Adipocyte (in vitro differentiated cells): ENCODE measurements at regions not wholly inside any gene's neighbourhood (a gene's known extent, or its start where the extent isn't known, plus 50 kb on each side); places are given as distances from the start of the nearest gene placed in this dataset.
A peak's percentile ranks its signal among the peaks of the same experiment; 100 is the strongest.
"Not testable (repeated sequence)": the region's sequence is repeated elsewhere in the genome, so short reads cannot be mapped to it uniquely, and the experiment has no call there.

Experiments used
- DNase-seq: peaks from one replicate; pipeline ENCODE4 v3.0.0-alpha.2; 2015; ENCODE audit warnings: low read depth
- H3K27me3 ChIP-seq: replicated peaks from 2 replicates; pipeline ENCODE4 v1.7.0; 2013; ENCODE audit warnings: mild to moderate bottlenecking, low read length, moderate library complexity; ENCODE audit not compliant: control insufficient read depth, insufficient read depth
- H3K36me3 ChIP-seq: 2 replicates; pipeline ENCODE4 v1.7.0; 2013; ENCODE audit warnings: low read length, mild to moderate bottlenecking, moderate library complexity; ENCODE audit not compliant: control insufficient read depth, insufficient read depth, severe bottlenecking
- H3K4me1 ChIP-seq: 2 replicates; pipeline ENCODE4 v1.7.0; 2013; ENCODE audit warnings: mild to moderate bottlenecking, low read length, moderate library complexity; ENCODE audit not compliant: control insufficient read depth, insufficient read depth
- H3K4me3 ChIP-seq: 2 replicates; pipeline ENCODE4 v1.7.0; 2013; ENCODE audit warnings: mild to moderate bottlenecking, low read length, moderate library complexity
- H3K9ac ChIP-seq: 2 replicates; pipeline ENCODE4 v1.7.0; 2013; ENCODE audit warnings: mild to moderate bottlenecking, low read length, moderate library complexity
- H3K9me3 ChIP-seq: 2 replicates; pipeline ENCODE4 v1.7.0; 2013; ENCODE audit warnings: mild to moderate bottlenecking, low read length, moderate library complexity; ENCODE audit not compliant: control insufficient read depth

DNA sequence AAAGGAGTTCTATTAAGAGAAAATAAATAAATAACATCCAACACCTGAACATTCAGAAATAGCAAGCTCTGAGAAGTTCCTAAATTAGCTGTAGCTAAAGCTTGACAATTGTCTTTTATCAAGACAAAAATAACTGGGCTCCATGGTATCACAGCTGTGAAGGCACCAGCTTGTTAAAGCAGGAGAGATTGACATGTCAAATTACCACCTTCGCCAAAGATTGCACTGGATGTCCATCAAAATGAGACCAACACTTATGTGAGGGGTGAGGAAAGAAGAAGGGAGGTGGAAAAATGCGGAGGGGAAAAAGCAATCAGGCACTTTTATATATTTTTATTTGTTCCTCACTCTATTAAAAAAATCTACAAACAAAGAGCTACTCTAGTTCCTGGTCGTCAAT is 1827.5 kb upstream of the RAG2 start:
- Histone ChIP-seq H3K9me3 (no peaks in the 10 kb centered on the region), H3K9ac (no peak overlapping the region), H3K4me3 (no peak overlapping the region), H3K36me3 (no peaks in the 10 kb centered on the region), H3K27me3 (no peaks in the 10 kb centered on the region), H3K4me1 (no peaks in the 10 kb centered on the region)
- DNase-seq: no peak

DNA sequence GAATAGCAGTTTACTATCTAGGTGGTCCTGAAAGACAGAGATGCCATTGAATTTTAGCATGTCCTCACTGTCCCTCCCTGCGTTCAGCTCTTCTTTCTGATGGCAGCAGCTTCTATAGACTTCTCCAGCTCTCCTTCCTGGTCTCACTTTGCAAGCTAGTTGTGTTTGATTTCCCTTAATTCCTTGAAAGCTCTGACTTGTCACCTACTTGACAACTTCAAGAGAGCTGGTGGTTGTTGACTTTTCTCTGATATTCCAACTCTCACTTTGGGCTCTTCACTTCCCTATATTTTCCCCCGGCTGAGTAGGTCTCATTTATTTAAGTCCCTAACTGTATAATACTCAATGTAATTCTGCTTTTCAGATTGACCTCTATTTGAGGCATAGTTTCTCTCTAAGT is 1825.0 kb upstream of the RAG2 start:
- Histone ChIP-seq H3K36me3 (no peaks in the 10 kb centered on the region), H3K4me3 (no peak overlapping the region), H3K27me3 (no peaks in the 10 kb centered on the region), H3K4me1 (no peaks in the 10 kb centered on the region), H3K9ac (no peak overlapping the region), H3K9me3 (no peaks in the 10 kb centered on the region)
- no peak for DNase-seq

DNA sequence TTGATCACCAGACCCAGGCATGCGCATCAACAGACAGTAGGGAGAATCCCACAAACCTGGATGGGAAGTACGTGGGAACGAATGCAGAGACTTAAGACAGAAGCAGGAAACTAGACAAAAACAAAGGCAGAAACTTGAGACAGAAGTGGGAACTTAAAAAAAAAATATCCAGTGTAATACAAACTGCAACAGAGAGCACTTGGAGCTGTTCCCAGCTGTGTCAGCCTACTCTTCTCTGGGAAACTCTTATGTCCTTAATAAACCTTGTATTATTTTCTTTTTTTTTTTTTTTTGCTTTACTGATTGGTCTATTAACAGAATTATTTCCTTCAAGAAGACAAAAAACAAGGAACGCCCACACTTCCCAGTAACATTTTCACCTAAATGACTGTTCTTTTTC is 1818.1 kb upstream of the RAG2 start:
- Histone ChIP-seq H3K9ac (no peak overlapping the region), H3K4me1 (no peaks in the 10 kb centered on the region), H3K4me3 (no peak overlapping the region), H3K36me3 (no peaks in the 10 kb centered on the region), H3K9me3 (no peaks in the 10 kb centered on the region), H3K27me3 (no peaks in the 10 kb centered on the region)
- DNase-seq: no peak

DNA sequence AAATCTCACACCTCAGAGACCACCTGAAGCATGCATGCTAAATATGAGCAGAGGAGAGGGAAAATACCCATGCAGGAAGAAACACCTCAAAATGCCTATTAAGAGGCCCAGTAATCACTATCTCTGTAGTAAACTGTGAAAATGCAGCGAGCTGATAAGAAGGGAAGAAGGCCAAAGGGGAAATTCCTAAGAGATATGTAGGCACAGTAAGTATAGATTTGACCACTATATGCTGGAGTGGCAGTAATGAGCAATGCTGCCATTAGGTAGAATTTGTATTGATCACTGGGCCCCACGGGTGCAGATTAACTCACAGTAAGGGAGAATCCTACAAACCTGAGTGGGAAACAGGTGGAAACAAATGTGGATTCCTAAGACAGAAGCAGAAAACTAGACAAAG is 1813.1 kb upstream of the RAG2 start:
- DNase-seq: no peak

DNA sequence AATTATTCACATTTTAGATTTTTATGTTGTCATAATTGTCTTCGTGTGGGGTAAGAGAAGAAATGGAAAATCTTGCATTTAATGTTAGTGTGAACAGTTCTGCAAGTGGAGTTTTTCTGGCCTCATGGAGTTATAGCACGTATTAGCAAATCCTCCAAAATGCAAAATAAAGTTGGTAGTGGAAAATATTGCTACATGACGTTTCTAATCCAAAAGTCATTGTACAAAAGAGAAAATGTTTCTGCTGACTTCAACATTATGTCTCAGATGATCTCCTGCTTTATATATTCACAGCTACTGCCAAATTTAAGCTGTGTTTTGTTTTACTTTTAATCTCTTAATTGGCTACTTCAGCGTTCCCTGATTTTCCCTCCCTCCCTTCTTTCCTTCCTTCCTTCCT is 1804.0 kb upstream of the RAG2 start:
- DNase-seq: no peak
- H3K4me1 ChIP-seq: no peaks in the 10 kb centered on the region
- no peaks in the 10 kb centered on the region for H3K27me3 ChIP-seq

More for the DNA sequence above, 1813.1 kb upstream of the RAG2 start:
- no peaks in the 10 kb centered on the region for H3K9me3 ChIP-seq
- no peaks in the 10 kb centered on the region for H3K27me3 ChIP-seq
- H3K4me1 ChIP-seq: no peaks in the 10 kb centered on the region
- H3K9ac ChIP-seq: no peak overlapping the region
- no peaks in the 10 kb centered on the region for H3K36me3 ChIP-seq
- H3K4me3 ChIP-seq: no peak overlapping the region

DNA sequence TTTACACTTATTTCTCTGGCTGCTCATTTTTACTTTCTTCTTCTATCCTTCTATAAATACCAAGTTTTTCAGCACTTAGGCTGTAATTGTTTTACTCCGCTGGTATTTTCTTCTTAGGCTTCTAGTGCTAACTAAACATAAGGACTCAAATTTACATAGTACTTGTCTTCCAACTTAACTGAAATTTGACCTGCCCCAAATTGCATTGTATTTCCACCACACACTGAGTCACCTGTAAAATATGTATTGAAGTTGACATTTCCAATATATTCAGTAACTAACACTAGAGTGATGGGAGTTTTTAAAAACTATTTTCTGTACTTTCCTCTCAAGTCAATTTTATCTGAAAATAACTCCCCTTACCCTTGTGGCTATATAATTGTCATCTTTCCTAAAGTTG is 1794.1 kb upstream of the RAG2 start:
- no peak overlapping the region for H3K4me3 ChIP-seq
- no peaks in the 10 kb centered on the region for H3K9me3 ChIP-seq
- H3K27me3 ChIP-seq: no peaks in the 10 kb centered on the region
- no peaks in the 10 kb centered on the region for H3K4me1 ChIP-seq
- peak; percentile 7 for DNase-seq
- no peaks in the 10 kb centered on the region for H3K36me3 ChIP-seq
- no peak overlapping the region for H3K9ac ChIP-seq

More for the DNA sequence above, 1804.0 kb upstream of the RAG2 start:
- H3K9me3 ChIP-seq: peaks cover 4% of the 10 kb centered on the region
- H3K4me3 ChIP-seq: no peak overlapping the region
- H3K9ac ChIP-seq: no peak overlapping the region
- H3K36me3 ChIP-seq: no peaks in the 10 kb centered on the region

DNA sequence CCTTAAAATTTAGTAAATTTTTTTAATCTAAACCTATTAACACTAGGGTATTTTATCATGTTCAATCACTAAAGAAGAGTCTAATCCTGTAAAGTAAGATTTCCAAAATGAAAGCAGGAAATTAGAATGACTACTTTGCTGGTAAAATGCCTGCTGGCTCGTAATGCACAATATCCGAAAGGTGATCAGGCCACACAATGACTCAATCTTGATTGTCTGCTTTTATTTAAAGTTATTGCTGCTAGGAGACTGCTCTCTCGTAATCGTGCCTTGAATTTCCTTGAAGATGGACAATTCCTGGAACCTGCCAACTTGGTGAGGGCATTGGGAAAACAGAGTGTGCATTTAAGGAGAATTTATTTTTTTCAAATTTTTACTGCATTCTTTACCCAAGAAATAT is 1786.5 kb upstream of the RAG2 start:
- no peak overlapping the region for H3K4me3 ChIP-seq
- no peaks in the 10 kb centered on the region for H3K9me3 ChIP-seq
- DNase-seq: no peak
- H3K9ac ChIP-seq: no peak overlapping the region
- no peaks in the 10 kb centered on the region for H3K36me3 ChIP-seq
- no peaks in the 10 kb centered on the region for H3K27me3 ChIP-seq
- no peaks in the 10 kb centered on the region for H3K4me1 ChIP-seq

DNA sequence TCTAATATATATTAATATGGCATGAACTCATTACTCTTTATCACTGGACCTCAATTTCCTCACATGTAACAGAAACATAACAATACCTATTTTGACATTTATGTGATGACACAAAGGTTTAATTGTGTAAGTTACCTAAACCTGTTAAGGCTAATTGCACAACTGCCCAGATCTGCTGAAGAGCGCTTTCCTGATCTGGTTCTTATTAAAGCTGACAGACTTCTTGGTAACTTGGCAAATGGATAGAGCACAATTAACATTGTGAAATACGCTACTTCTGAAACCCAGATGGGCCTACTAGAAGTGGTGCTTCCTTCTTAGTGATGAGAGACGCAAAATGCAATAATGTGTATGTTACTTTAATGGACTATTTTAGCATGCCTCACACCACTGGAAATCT is 1767.2 kb upstream of the RAG2 start:
- DNase-seq: no peak

DNA sequence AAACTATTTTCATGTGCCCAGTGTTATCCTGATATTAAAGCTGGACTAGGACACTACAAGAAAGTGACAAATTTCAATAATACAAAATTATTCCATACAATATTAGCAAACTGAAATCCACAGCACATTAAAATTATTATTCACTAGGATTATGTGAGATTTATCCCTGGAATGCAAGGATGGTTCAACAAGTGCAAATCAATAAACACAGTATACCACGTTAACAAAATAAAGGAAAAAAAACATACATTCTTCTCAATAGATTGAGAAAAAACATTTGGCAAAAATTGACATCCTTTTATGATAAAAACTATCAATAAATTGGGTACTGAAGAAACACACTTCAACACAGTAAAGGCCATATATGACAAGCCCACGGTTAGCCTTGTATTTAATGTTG is 1758.2 kb upstream of the RAG2 start:
- no peak for DNase-seq
- Histone ChIP-seq H3K4me1 (no peaks in the 10 kb centered on the region), H3K36me3 (no peaks in the 10 kb centered on the region), H3K4me3 (no peak overlapping the region), H3K9me3 (peaks cover 10% of the 10 kb centered on the region), H3K27me3 (no peaks in the 10 kb centered on the region), H3K9ac (no peak overlapping the region)

More for the DNA sequence above, 1767.2 kb upstream of the RAG2 start:
- H3K4me1 ChIP-seq: no peaks in the 10 kb centered on the region
- no peak overlapping the region for H3K9ac ChIP-seq
- H3K4me3 ChIP-seq: no peak overlapping the region
- no peaks in the 10 kb centered on the region for H3K27me3 ChIP-seq
- no peaks in the 10 kb centered on the region for H3K36me3 ChIP-seq
- no peaks in the 10 kb centered on the region for H3K9me3 ChIP-seq

DNA sequence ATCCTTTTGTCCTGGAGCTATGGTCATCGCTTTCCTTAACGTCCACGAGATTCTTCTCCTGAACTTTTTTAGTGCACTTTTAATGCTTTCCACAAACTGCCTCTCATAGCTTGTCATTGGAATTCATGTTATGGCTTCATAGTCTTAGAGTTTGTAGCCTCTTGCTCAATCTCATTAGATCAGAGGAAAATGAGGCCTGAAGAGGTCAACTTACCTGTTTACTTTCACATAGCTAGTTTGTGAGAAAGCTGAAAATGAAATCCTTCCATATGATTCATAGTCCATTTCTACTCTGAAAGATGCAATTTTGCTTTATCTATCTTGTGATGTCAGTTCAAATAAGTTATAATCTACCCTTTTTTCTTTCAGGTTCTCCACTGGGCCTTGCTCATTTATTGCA is 1747.2 kb upstream of the RAG2 start:
- Histone ChIP-seq H3K27me3 (no peaks in the 10 kb centered on the region), H3K9ac (no peak overlapping the region), H3K4me3 (no peak overlapping the region), H3K4me1 (no peaks in the 10 kb centered on the region), H3K9me3 (peaks cover 5% of the 10 kb centered on the region), H3K36me3 (no peaks in the 10 kb centered on the region)
- no peak for DNase-seq

DNA sequence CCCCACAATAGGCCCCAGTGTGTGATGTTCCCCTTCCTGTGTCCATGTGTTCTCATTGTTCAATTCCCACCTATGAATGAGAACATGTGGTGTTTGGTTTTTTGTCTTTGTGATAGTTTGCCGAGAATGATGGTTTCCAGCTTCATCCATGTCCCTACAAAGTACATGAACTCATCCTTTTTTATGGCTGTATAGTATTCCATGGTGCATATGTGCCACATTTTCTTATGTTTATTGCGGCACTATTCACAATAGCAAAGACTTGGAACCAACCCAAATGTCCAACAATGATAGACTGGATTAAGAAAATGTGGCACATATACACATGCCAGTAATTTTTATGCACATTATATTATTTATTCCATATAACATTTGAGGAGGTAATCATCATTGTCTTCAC is 1743.6 kb upstream of the RAG2 start:
- DNase-seq, H3K4me3 ChIP-seq, H3K9ac ChIP-seq, H3K36me3 ChIP-seq, H3K9me3 ChIP-seq, H3K27me3 ChIP-seq, H3K4me1 ChIP-seq: not testable (repeated sequence)

DNA sequence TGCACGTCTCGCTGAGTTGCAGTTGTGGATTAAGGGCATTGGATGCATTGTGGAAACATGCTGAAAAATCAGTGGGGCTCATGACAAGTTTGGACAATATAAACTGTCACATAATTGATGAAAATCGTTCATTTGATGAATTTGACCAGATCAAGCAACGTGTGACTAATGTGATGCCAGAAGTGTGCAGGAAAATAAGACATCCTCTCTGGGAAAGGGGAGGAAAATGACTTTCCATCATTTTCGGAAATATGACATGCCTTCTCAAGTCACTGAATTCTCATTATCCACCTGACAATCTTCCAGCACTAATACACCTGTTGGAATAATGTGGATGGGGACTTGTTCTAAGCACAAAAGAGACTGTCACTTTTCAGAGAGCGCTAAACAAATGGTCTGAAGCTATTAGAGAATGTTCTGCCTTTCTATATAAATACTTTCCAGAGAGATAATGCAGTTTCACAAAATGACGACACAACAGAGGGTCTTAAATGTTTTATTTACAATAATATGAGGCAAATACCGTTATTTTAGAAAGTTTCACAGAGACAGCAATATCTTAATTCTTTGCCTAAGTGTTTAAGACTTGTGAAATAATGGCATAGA is 1741.9 kb upstream of the RAG2 start:
- no peak overlapping the region for H3K4me3 ChIP-seq

More for the DNA sequence above, 1741.9 kb upstream of the RAG2 start:
- DNase-seq: no peak
- H3K9me3 ChIP-seq: peaks cover 2% of the 10 kb centered on the region
- H3K27me3 ChIP-seq: no peaks in the 10 kb centered on the region
- H3K4me1 ChIP-seq: no peaks in the 10 kb centered on the region
- no peaks in the 10 kb centered on the region for H3K36me3 ChIP-seq
- H3K9ac ChIP-seq: no peak overlapping the region
